ENCODE measurements at regions not wholly inside any gene's neighbourhood (a gene's known extent, or its start where the extent isn't known, plus 50 kb on each side); places are given as distances from the start of the nearest gene placed in this dataset.

- TF ChIP-seq CTCF (IDR thresholded peaks at IDR 0.05): no peak
- TF ChIP-seq POLR2A (IDR thresholded peaks at IDR 0.05): no peak
Observed at GRCh38 chr7:16242920-16243319, 178.4 kb downstream of the CRPPA start.
